ENCODE measurements at regions not wholly inside any gene's neighbourhood (a gene's known extent, or its start where the extent isn't known, plus 50 kb on each side); places are given as distances from the start of the nearest gene placed in this dataset.

GRCh38 chr4:38230121-38230801 is 270.1 kb downstream of the PTTG2 start:
- TF ChIP-seq CTCF (conservative IDR thresholded peaks at IDR 0.05; ENCODE audit: low read length): no peak
- no peak overlapping the region for H3K4me3 ChIP-seq (ENCODE audit: low read length)
- DNase-seq (ENCODE audit: low read depth): no peak

- TF ChIP-seq CTCF (conservative IDR thresholded peaks at IDR 0.05; ENCODE audit: low read length): no peak
- no peak overlapping the region for H3K4me3 ChIP-seq (ENCODE audit: low read length)
- DNase-seq (ENCODE audit: low read depth): no peak
Observed at GRCh38 chr4:38230821-38231563, 270.8 kb downstream of the PTTG2 start.

- no peak for DNase-seq (ENCODE audit: low read depth)
- no peak overlapping the region for H3K4me3 ChIP-seq (ENCODE audit: low read length)
- no peak for TF ChIP-seq CTCF (conservative IDR thresholded peaks at IDR 0.05; ENCODE audit: low read length)
Observed at GRCh38 chr4:38231626-38232025, 271.4 kb downstream of the PTTG2 start.

GRCh38 chr4:38232741-38233140 is 272.5 kb downstream of the PTTG2 start:
- H3K4me3 ChIP-seq (ENCODE audit: low read length): no peak overlapping the region
- DNase-seq (ENCODE audit: low read depth): no peak
- TF ChIP-seq CTCF (conservative IDR thresholded peaks at IDR 0.05; ENCODE audit: low read length): no peak

GRCh38 chr4:38233727-38234480 is 273.7 kb downstream of the PTTG2 start:
- DNase-seq (ENCODE audit: low read depth): no peak
- H3K4me3 ChIP-seq (ENCODE audit: low read length): no peak overlapping the region
- no peak for TF ChIP-seq CTCF (conservative IDR thresholded peaks at IDR 0.05; ENCODE audit: low read length)

- no peak for DNase-seq (ENCODE audit: low read depth)
- no peak overlapping the region for H3K4me3 ChIP-seq (ENCODE audit: low read length)
- no peak for TF ChIP-seq CTCF (conservative IDR thresholded peaks at IDR 0.05; ENCODE audit: low read length)
Observed at GRCh38 chr4:38235354-38235753, 275.2 kb downstream of the PTTG2 start.

Measured in AG10803 (cell line).